ENCODE measurements at regions not wholly inside any gene's neighbourhood (a gene's known extent, or its start where the extent isn't known, plus 50 kb on each side); places are given as distances from the start of the nearest gene placed in this dataset.
A peak's percentile ranks its signal among the peaks of the same experiment; 100 is the strongest.

- H3K4me2 ChIP-seq (ENCODE audit: low read depth, low read length): no peak overlapping the region
- no peak overlapping the region for H3K9ac ChIP-seq (ENCODE audit: insufficient read depth, low read depth, low read length)
- peak; percentile 9; the same call in 1 of the 2 replicates for TF ChIP-seq RFX1 (IDR thresholded peaks at IDR 0.05)
- TF ChIP-seq ZNF746 (CRISPR knock-in tag; IDR thresholded peaks at IDR 0.05): no peak
- peaks cover 80% of the 10 kb centered on the region for H3K9me3 ChIP-seq (ENCODE audit: low read length)
- H3K27ac ChIP-seq (ENCODE audit: extremely low read length, insufficient read depth, low read length): no peak overlapping the region
- WGBS (ENCODE audit: low lambda C conversion rate): 26% methylated on average over 2 of the region's 2 CpGs
- H3K4me1 ChIP-seq (ENCODE audit: insufficient read depth, low read length): no peaks in the 10 kb centered on the region
- DNase-seq (ENCODE audit: low spot score) (no peak), ATAC-seq (no peak), FAIRE-seq (no peak)
- ChIA-PET CTCF (ENCODE audit: low intra/inter-chr PET ratio, low total read pairs) (no interaction called here), POLR2A (no interaction called here)
- no peaks in the 10 kb centered on the region for H3K36me3 ChIP-seq (replicated peaks in 1 of 2; ENCODE audit: control insufficient read depth in 1 of 2, insufficient read depth in 2 of 2, low read length in 2 of 2)
- H2AFZ ChIP-seq (ENCODE audit: low read length): no peak overlapping the region
- no peak overlapping the region for H3K4me3 ChIP-seq (replicated peaks in 1 of 3; ENCODE audit: insufficient read depth in 1 of 3, low read depth in 2 of 3, low read length in 3 of 3)
- H3K27me3 ChIP-seq (ENCODE audit: control insufficient read depth in 1 of 2, insufficient read depth in 2 of 2, low read length in 2 of 2): no peaks in the 10 kb centered on the region
- in situ Hi-C loops (cut with HindIII; ENCODE audit: extremely low pct_ligation_motif_present, low pct_unique_long_range_greater_than_20kb): no loop called here
- BruUV-seq (replicated peaks): no TSS peak
- no peaks in the 10 kb centered on the region for H3K79me2 ChIP-seq (ENCODE audit: insufficient read depth, low read length)
- intact Hi-C loops (cut with micrococcal nuclease; ENCODE audit: unreplicated experiment): no loop called here
- no peaks in the 10 kb centered on the region for H4K20me1 ChIP-seq (ENCODE audit: insufficient read depth, low read length)
Measured at GRCh38 chr4:20137176-20137575, 114.5 kb upstream of the SLIT2 start.

- FAIRE-seq (no peak), DNase-seq (ENCODE audit: low spot score) (no peak), ATAC-seq (no peak)
- WGBS (ENCODE audit: low lambda C conversion rate): 10% methylated on average over 1 of the region's 1 CpG
- Histone ChIP-seq H4K20me1 (ENCODE audit: insufficient read depth, low read length) (no peaks in the 10 kb centered on the region), H3K27ac (ENCODE audit: extremely low read length, insufficient read depth, low read length) (no peak overlapping the region), H3K4me1 (ENCODE audit: insufficient read depth, low read length) (no peaks in the 10 kb centered on the region), H3K9me3 (ENCODE audit: low read length) (peaks cover 68% of the 10 kb centered on the region), H3K4me2 (ENCODE audit: low read depth, low read length) (no peak overlapping the region), H2AFZ (ENCODE audit: low read length) (no peak overlapping the region), H3K27me3 (ENCODE audit: control insufficient read depth in 1 of 2, insufficient read depth in 2 of 2, low read length in 2 of 2) (no peaks in the 10 kb centered on the region; a peak in 1 of 5 replicates), H3K9ac (ENCODE audit: insufficient read depth, low read depth, low read length) (no peak overlapping the region), H3K4me3 (replicated peaks in 1 of 3; ENCODE audit: insufficient read depth in 1 of 3, low read depth in 2 of 3, low read length in 3 of 3) (no peak overlapping the region), H3K79me2 (ENCODE audit: insufficient read depth, low read length) (no peaks in the 10 kb centered on the region), H3K36me3 (replicated peaks in 1 of 2; ENCODE audit: control insufficient read depth in 1 of 2, insufficient read depth in 2 of 2, low read length in 2 of 2) (no peaks in the 10 kb centered on the region)
- ChIA-PET POLR2A (no interaction called here), CTCF (ENCODE audit: low intra/inter-chr PET ratio, low total read pairs) (no interaction called here)
- no TSS peak for BruUV-seq (replicated peaks)
- intact Hi-C loops (cut with micrococcal nuclease; ENCODE audit: unreplicated experiment): no loop called here
- in situ Hi-C loops (cut with HindIII; ENCODE audit: extremely low pct_ligation_motif_present, low pct_unique_long_range_greater_than_20kb): no loop called here
- TF ChIP-seq SATB2 (CRISPR knock-in tag; IDR thresholded peaks at IDR 0.05) (no peak), ZNF234 (CRISPR knock-in tag; conservative IDR thresholded peaks at IDR 0.05) (no peak), ELF4 (CRISPR knock-in tag; IDR thresholded peaks at IDR 0.05; ENCODE audit: borderline replicate concordance) (no peak), ZNF713 (CRISPR knock-in tag; IDR thresholded peaks at IDR 0.05) (no peak)
Measured at GRCh38 chr4:20127626-20128025, 124.1 kb upstream of the SLIT2 start.

Measured in HepG2 (cell line).